ENCODE measurements at regions not wholly inside any gene's neighbourhood (a gene's known extent, or its start where the extent isn't known, plus 50 kb on each side); places are given as distances from the start of the nearest gene placed in this dataset.
"Not testable (repeated sequence)": the region's sequence is repeated elsewhere in the genome, so short reads cannot be mapped to it uniquely, and the experiment has no call there.

DNA sequence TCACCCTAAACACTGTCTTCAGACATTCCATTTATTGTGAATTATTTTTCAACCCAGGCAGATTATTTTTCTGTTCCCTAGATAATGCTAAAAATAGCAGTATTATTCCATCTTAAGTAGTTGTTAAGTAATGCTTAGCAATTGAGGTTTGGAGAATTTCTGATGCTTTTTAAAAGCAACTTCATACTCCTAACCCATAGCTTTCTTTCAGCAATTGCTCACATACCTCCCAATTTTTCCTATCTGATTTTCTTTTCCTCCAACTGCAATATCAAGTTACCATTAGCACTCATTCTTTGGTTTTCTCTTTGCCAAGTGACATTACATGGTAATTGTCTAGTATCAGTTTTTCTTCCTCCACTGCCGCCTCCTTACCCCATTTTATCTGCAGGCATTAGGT lies 104.7 kb downstream of the GPR85 start:
- H3K9ac ChIP-seq (ENCODE audit: low read length in 3 of 3): no peak overlapping the region
- no peaks in the 10 kb centered on the region for H3K27me3 ChIP-seq (ENCODE audit: control insufficient read depth, insufficient read depth, low read length)
- no peak for DNase-seq
- H3K4me3 ChIP-seq (ENCODE audit: low read length in 3 of 3): no peak overlapping the region
- H3K9me3 ChIP-seq (ENCODE audit: control insufficient read depth in 2 of 3, insufficient read depth in 1 of 3, low read length in 3 of 3): no peaks in the 10 kb centered on the region
- H3K36me3 ChIP-seq (ENCODE audit: control insufficient read depth in 2 of 3, insufficient read depth in 3 of 3, low read length in 3 of 3): no peaks in the 10 kb centered on the region
- no peak for FAIRE-seq
- no peak overlapping the region for H3K27ac ChIP-seq (ENCODE audit: low read depth in 2 of 2, low read length in 2 of 2)
- no peaks in the 10 kb centered on the region for H3K4me1 ChIP-seq (ENCODE audit: control insufficient read depth in 2 of 3, insufficient read depth in 2 of 3, low read depth in 1 of 3, low read length in 3 of 3)
- intact Hi-C loops (cut with DNase I): no loop called here
- TF ChIP-seq, protein P1, sequence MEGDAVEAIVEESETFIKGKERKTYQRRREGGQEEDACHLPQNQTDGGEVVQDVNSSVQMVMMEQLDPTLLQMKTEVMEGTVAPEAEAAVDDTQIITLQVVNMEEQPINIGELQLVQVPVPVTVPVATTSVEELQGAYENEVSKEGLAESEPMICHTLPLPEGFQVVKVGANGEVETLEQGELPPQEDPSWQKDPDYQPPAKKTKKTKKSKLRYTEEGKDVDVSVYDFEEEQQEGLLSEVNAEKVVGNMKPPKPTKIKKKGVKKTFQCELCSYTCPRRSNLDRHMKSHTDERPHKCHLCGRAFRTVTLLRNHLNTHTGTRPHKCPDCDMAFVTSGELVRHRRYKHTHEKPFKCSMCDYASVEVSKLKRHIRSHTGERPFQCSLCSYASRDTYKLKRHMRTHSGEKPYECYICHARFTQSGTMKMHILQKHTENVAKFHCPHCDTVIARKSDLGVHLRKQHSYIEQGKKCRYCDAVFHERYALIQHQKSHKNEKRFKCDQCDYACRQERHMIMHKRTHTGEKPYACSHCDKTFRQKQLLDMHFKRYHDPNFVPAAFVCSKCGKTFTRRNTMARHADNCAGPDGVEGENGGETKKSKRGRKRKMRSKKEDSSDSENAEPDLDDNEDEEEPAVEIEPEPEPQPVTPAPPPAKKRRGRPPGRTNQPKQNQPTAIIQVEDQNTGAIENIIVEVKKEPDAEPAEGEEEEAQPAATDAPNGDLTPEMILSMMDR (IDR thresholded peaks at IDR 0.05; ENCODE audit: borderline replicate concordance, extremely low read depth, insufficient read depth): no peak

DNA sequence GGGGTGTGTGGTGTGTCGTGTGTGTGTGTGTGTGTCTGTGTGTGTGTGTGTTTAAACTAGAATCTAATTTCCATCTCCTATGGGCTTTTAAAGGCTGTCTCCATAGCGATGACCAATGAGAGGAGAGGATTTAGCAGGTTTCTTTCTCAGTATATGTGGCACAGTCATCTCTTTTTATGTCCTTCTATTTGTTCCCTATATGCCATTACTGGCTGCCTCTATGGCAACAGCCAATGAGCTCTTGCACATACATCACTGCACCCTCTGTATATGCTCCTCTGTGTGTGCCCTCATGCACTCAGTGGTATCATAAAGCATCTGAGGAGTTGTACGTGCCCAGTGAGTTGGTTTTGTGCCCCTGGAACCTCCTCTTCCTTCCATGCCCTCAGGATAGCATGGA lies 107.6 kb downstream of the GPR85 start:
- intact Hi-C loops (cut with DNase I); H3K27ac ChIP-seq (ENCODE audit: low read depth in 2 of 2, low read length in 2 of 2); H3K27me3 ChIP-seq (ENCODE audit: control insufficient read depth, insufficient read depth, low read length); H3K4me3 ChIP-seq (ENCODE audit: low read length in 3 of 3); FAIRE-seq; DNase-seq; H3K4me1 ChIP-seq (ENCODE audit: control insufficient read depth in 2 of 3, insufficient read depth in 2 of 3, low read depth in 1 of 3, low read length in 3 of 3); H3K9me3 ChIP-seq (ENCODE audit: control insufficient read depth in 2 of 3, insufficient read depth in 1 of 3, low read length in 3 of 3); H3K9ac ChIP-seq (ENCODE audit: low read length in 3 of 3); H3K36me3 ChIP-seq (ENCODE audit: control insufficient read depth in 2 of 3, insufficient read depth in 3 of 3, low read length in 3 of 3): not testable (repeated sequence)

- H3K4me3 ChIP-seq (ENCODE audit: low read length in 3 of 3); DNase-seq; H3K36me3 ChIP-seq (ENCODE audit: control insufficient read depth in 2 of 3, insufficient read depth in 3 of 3, low read length in 3 of 3); H3K4me1 ChIP-seq (ENCODE audit: control insufficient read depth in 2 of 3, insufficient read depth in 2 of 3, low read depth in 1 of 3, low read length in 3 of 3); H3K9me3 ChIP-seq (ENCODE audit: control insufficient read depth in 2 of 3, insufficient read depth in 1 of 3, low read length in 3 of 3); H3K9ac ChIP-seq (ENCODE audit: low read length in 3 of 3); intact Hi-C loops (cut with DNase I); H3K27ac ChIP-seq (ENCODE audit: low read depth in 2 of 2, low read length in 2 of 2); H3K27me3 ChIP-seq (ENCODE audit: control insufficient read depth, insufficient read depth, low read length); FAIRE-seq: not testable (repeated sequence)
Measured at GRCh38 chr7:112977244-112977955, 109.2 kb downstream of the GPR85 start.

DNA sequence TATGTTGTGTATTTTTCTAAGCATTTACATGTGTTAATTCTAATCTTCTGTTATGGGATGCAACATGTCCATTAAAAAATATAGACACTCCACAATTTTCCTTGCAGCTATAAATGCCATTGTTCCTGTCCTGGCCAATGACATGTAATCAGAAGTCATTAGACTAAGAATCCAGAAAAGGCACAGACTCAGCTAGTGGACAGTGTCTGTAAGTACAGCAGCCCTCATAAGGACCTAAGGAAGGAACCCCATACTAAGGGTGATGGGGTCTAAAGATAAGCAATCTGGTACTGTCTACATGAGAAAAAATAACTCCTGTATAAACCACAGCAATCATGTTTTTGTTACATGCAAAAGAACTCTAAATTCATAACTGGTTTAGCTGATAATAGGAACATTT lies 115.9 kb downstream of the GPR85 start:
- no peak overlapping the region for H3K9ac ChIP-seq (ENCODE audit: low read length in 3 of 3)
- H3K36me3 ChIP-seq (ENCODE audit: control insufficient read depth in 2 of 3, insufficient read depth in 3 of 3, low read length in 3 of 3): no peaks in the 10 kb centered on the region
- TF ChIP-seq, protein P1 (IDR thresholded peaks at IDR 0.05; ENCODE audit: borderline replicate concordance, extremely low read depth, insufficient read depth): no peak
- H3K27ac ChIP-seq (ENCODE audit: low read depth in 2 of 2, low read length in 2 of 2): no peak overlapping the region
- no peaks in the 10 kb centered on the region for H3K4me1 ChIP-seq (ENCODE audit: control insufficient read depth in 2 of 3, insufficient read depth in 2 of 3, low read depth in 1 of 3, low read length in 3 of 3)
- DNase-seq (no peak), FAIRE-seq (no peak)
- H3K27me3 ChIP-seq (ENCODE audit: control insufficient read depth, insufficient read depth, low read length): no peaks in the 10 kb centered on the region
- intact Hi-C loops (cut with DNase I): no loop called here
- no peak overlapping the region for H3K4me3 ChIP-seq (ENCODE audit: low read length in 3 of 3)
- no peaks in the 10 kb centered on the region for H3K9me3 ChIP-seq (ENCODE audit: control insufficient read depth in 2 of 3, insufficient read depth in 1 of 3, low read length in 3 of 3)

Data from kidney (tissue), 13 donors.